ENCODE measurements at regions not wholly inside any gene's neighbourhood (a gene's known extent, or its start where the extent isn't known, plus 50 kb on each side); places are given as distances from the start of the nearest gene placed in this dataset.

GRCh38 chr13:89923052-89923451 is 1424.4 kb upstream of the MIR17HG start:
- DNase-seq: no peak
- no peak overlapping the region for H3K27ac ChIP-seq (ENCODE audit: insufficient read depth, low read length, poor library complexity, severe bottlenecking)
- H3K4me1 ChIP-seq (ENCODE audit: control insufficient read depth, insufficient read depth, low read length, poor library complexity, severe bottlenecking): no peaks in the 10 kb centered on the region
- H3K36me3 ChIP-seq (ENCODE audit: control insufficient read depth, insufficient read depth, low read length): no peaks in the 10 kb centered on the region
- no peaks in the 10 kb centered on the region for H3K9me3 ChIP-seq (ENCODE audit: control insufficient read depth, low read length)
- H3K4me3 ChIP-seq (ENCODE audit: insufficient read depth, low read depth, low read length, poor library complexity, severe bottlenecking): no peak overlapping the region
- no peaks in the 10 kb centered on the region for H3K27me3 ChIP-seq (replicated peaks; ENCODE audit: control insufficient read depth, insufficient read depth, low read length, poor library complexity, severe bottlenecking)

GRCh38 chr13:89923736-89924135 is 1423.8 kb upstream of the MIR17HG start:
- DNase-seq: no peak
- Histone ChIP-seq H3K36me3 (ENCODE audit: control insufficient read depth, insufficient read depth, low read length) (no peaks in the 10 kb centered on the region), H3K4me3 (ENCODE audit: insufficient read depth, low read depth, low read length, poor library complexity, severe bottlenecking) (no peak overlapping the region), H3K9me3 (ENCODE audit: control insufficient read depth, low read length) (no peaks in the 10 kb centered on the region), H3K27me3 (replicated peaks; ENCODE audit: control insufficient read depth, insufficient read depth, low read length, poor library complexity, severe bottlenecking) (no peaks in the 10 kb centered on the region), H3K27ac (ENCODE audit: insufficient read depth, low read length, poor library complexity, severe bottlenecking) (no peak overlapping the region), H3K4me1 (ENCODE audit: control insufficient read depth, insufficient read depth, low read length, poor library complexity, severe bottlenecking) (no peaks in the 10 kb centered on the region)

GRCh38 chr13:89925107-89925506 is 1422.4 kb upstream of the MIR17HG start:
- no peaks in the 10 kb centered on the region for H3K4me1 ChIP-seq (ENCODE audit: control insufficient read depth, insufficient read depth, low read length, poor library complexity, severe bottlenecking)
- H3K27ac ChIP-seq (ENCODE audit: insufficient read depth, low read length, poor library complexity, severe bottlenecking): no peak overlapping the region
- DNase-seq: no peak
- no peaks in the 10 kb centered on the region for H3K9me3 ChIP-seq (ENCODE audit: control insufficient read depth, low read length)
- no peaks in the 10 kb centered on the region for H3K36me3 ChIP-seq (ENCODE audit: control insufficient read depth, insufficient read depth, low read length)
- H3K27me3 ChIP-seq (replicated peaks; ENCODE audit: control insufficient read depth, insufficient read depth, low read length, poor library complexity, severe bottlenecking): no peaks in the 10 kb centered on the region
- H3K4me3 ChIP-seq (ENCODE audit: insufficient read depth, low read depth, low read length, poor library complexity, severe bottlenecking): no peak overlapping the region

- Histone ChIP-seq H3K36me3 (ENCODE audit: control insufficient read depth, insufficient read depth, low read length) (no peaks in the 10 kb centered on the region), H3K27ac (ENCODE audit: insufficient read depth, low read length, poor library complexity, severe bottlenecking) (no peak overlapping the region), H3K27me3 (replicated peaks; ENCODE audit: control insufficient read depth, insufficient read depth, low read length, poor library complexity, severe bottlenecking) (no peaks in the 10 kb centered on the region), H3K4me1 (ENCODE audit: control insufficient read depth, insufficient read depth, low read length, poor library complexity, severe bottlenecking) (no peaks in the 10 kb centered on the region), H3K9me3 (ENCODE audit: control insufficient read depth, low read length) (no peaks in the 10 kb centered on the region), H3K4me3 (ENCODE audit: insufficient read depth, low read depth, low read length, poor library complexity, severe bottlenecking) (no peak overlapping the region)
- no peak for DNase-seq
These were observed 1416.6 kb upstream of the MIR17HG start for GRCh38 chr13:89930861-89931260.

- H3K9me3 ChIP-seq (ENCODE audit: control insufficient read depth, low read length): no peaks in the 10 kb centered on the region
- H3K4me3 ChIP-seq (ENCODE audit: insufficient read depth, low read depth, low read length, poor library complexity, severe bottlenecking): no peak overlapping the region
- DNase-seq: no peak
- H3K4me1 ChIP-seq (ENCODE audit: control insufficient read depth, insufficient read depth, low read length, poor library complexity, severe bottlenecking): no peaks in the 10 kb centered on the region
- H3K36me3 ChIP-seq (ENCODE audit: control insufficient read depth, insufficient read depth, low read length): no peaks in the 10 kb centered on the region
- H3K27ac ChIP-seq (ENCODE audit: insufficient read depth, low read length, poor library complexity, severe bottlenecking): no peak overlapping the region
- H3K27me3 ChIP-seq (replicated peaks; ENCODE audit: control insufficient read depth, insufficient read depth, low read length, poor library complexity, severe bottlenecking): no peaks in the 10 kb centered on the region
These were observed 1414.6 kb upstream of the MIR17HG start for GRCh38 chr13:89932902-89933301.

- DNase-seq: no peak
- Histone ChIP-seq H3K27me3 (replicated peaks; ENCODE audit: control insufficient read depth, insufficient read depth, low read length, poor library complexity, severe bottlenecking) (no peaks in the 10 kb centered on the region), H3K9me3 (ENCODE audit: control insufficient read depth, low read length) (no peaks in the 10 kb centered on the region), H3K36me3 (ENCODE audit: control insufficient read depth, insufficient read depth, low read length) (no peaks in the 10 kb centered on the region), H3K27ac (ENCODE audit: insufficient read depth, low read length, poor library complexity, severe bottlenecking) (no peak overlapping the region), H3K4me3 (ENCODE audit: insufficient read depth, low read depth, low read length, poor library complexity, severe bottlenecking) (no peak overlapping the region), H3K4me1 (ENCODE audit: control insufficient read depth, insufficient read depth, low read length, poor library complexity, severe bottlenecking) (no peaks in the 10 kb centered on the region)
These were observed 1411.2 kb upstream of the MIR17HG start for GRCh38 chr13:89936256-89936655.

GRCh38 chr13:89937420-89937819 is 1410.1 kb upstream of the MIR17HG start:
- Histone ChIP-seq H3K27me3 (replicated peaks; ENCODE audit: control insufficient read depth, insufficient read depth, low read length, poor library complexity, severe bottlenecking) (no peaks in the 10 kb centered on the region), H3K9me3 (ENCODE audit: control insufficient read depth, low read length) (no peaks in the 10 kb centered on the region), H3K4me3 (ENCODE audit: insufficient read depth, low read depth, low read length, poor library complexity, severe bottlenecking) (no peak overlapping the region), H3K36me3 (ENCODE audit: control insufficient read depth, insufficient read depth, low read length) (no peaks in the 10 kb centered on the region), H3K4me1 (ENCODE audit: control insufficient read depth, insufficient read depth, low read length, poor library complexity, severe bottlenecking) (no peaks in the 10 kb centered on the region), H3K27ac (ENCODE audit: insufficient read depth, low read length, poor library complexity, severe bottlenecking) (no peak overlapping the region)
- DNase-seq: no peak

GRCh38 chr13:89940383-89940782 is 1407.1 kb upstream of the MIR17HG start:
- DNase-seq: no peak
- H3K36me3 ChIP-seq (ENCODE audit: control insufficient read depth, insufficient read depth, low read length): no peaks in the 10 kb centered on the region
- no peak overlapping the region for H3K27ac ChIP-seq (ENCODE audit: insufficient read depth, low read length, poor library complexity, severe bottlenecking)
- H3K4me3 ChIP-seq (ENCODE audit: insufficient read depth, low read depth, low read length, poor library complexity, severe bottlenecking): no peak overlapping the region
- no peaks in the 10 kb centered on the region for H3K9me3 ChIP-seq (ENCODE audit: control insufficient read depth, low read length)
- no peaks in the 10 kb centered on the region for H3K27me3 ChIP-seq (replicated peaks; ENCODE audit: control insufficient read depth, insufficient read depth, low read length, poor library complexity, severe bottlenecking)
- no peaks in the 10 kb centered on the region for H3K4me1 ChIP-seq (ENCODE audit: control insufficient read depth, insufficient read depth, low read length, poor library complexity, severe bottlenecking)

- H3K27me3 ChIP-seq (replicated peaks; ENCODE audit: control insufficient read depth, insufficient read depth, low read length, poor library complexity, severe bottlenecking): no peaks in the 10 kb centered on the region
- H3K4me1 ChIP-seq (ENCODE audit: control insufficient read depth, insufficient read depth, low read length, poor library complexity, severe bottlenecking): no peaks in the 10 kb centered on the region
- no peaks in the 10 kb centered on the region for H3K9me3 ChIP-seq (ENCODE audit: control insufficient read depth, low read length)
- H3K36me3 ChIP-seq (ENCODE audit: control insufficient read depth, insufficient read depth, low read length): no peaks in the 10 kb centered on the region
- no peak overlapping the region for H3K4me3 ChIP-seq (ENCODE audit: insufficient read depth, low read depth, low read length, poor library complexity, severe bottlenecking)
- no peak overlapping the region for H3K27ac ChIP-seq (ENCODE audit: insufficient read depth, low read length, poor library complexity, severe bottlenecking)
- no peak for DNase-seq
These were observed 1404.3 kb upstream of the MIR17HG start for GRCh38 chr13:89943139-89943538.

- no peak overlapping the region for H3K4me3 ChIP-seq (ENCODE audit: insufficient read depth, low read depth, low read length, poor library complexity, severe bottlenecking)
- no peaks in the 10 kb centered on the region for H3K4me1 ChIP-seq (ENCODE audit: control insufficient read depth, insufficient read depth, low read length, poor library complexity, severe bottlenecking)
- H3K27me3 ChIP-seq (replicated peaks; ENCODE audit: control insufficient read depth, insufficient read depth, low read length, poor library complexity, severe bottlenecking): no peaks in the 10 kb centered on the region
- no peak overlapping the region for H3K27ac ChIP-seq (ENCODE audit: insufficient read depth, low read length, poor library complexity, severe bottlenecking)
- no peak for DNase-seq
- H3K36me3 ChIP-seq (ENCODE audit: control insufficient read depth, insufficient read depth, low read length): no peaks in the 10 kb centered on the region
- no peaks in the 10 kb centered on the region for H3K9me3 ChIP-seq (ENCODE audit: control insufficient read depth, low read length)
These were observed 1397.3 kb upstream of the MIR17HG start for GRCh38 chr13:89950225-89950624.

- Histone ChIP-seq H3K4me3 (ENCODE audit: insufficient read depth, low read depth, low read length, poor library complexity, severe bottlenecking) (no peak overlapping the region), H3K36me3 (ENCODE audit: control insufficient read depth, insufficient read depth, low read length) (no peaks in the 10 kb centered on the region), H3K27me3 (replicated peaks; ENCODE audit: control insufficient read depth, insufficient read depth, low read length, poor library complexity, severe bottlenecking) (no peaks in the 10 kb centered on the region), H3K27ac (ENCODE audit: insufficient read depth, low read length, poor library complexity, severe bottlenecking) (no peak overlapping the region), H3K4me1 (ENCODE audit: control insufficient read depth, insufficient read depth, low read length, poor library complexity, severe bottlenecking) (no peaks in the 10 kb centered on the region), H3K9me3 (ENCODE audit: control insufficient read depth, low read length) (no peaks in the 10 kb centered on the region)
- no peak for DNase-seq
These were observed 1396.1 kb upstream of the MIR17HG start for GRCh38 chr13:89951341-89951740.

Data from effector memory CD4-positive, alpha-beta T cell (primary cell).